ENCODE measurements at regions not wholly inside any gene's neighbourhood (a gene's known extent, or its start where the extent isn't known, plus 50 kb on each side); places are given as distances from the start of the nearest gene placed in this dataset.

- TF ChIP-seq ZNF274 (IDR thresholded peaks at IDR 0.05; ENCODE audit: low read depth, low read length) (no peak), YY1 (IDR thresholded peaks at IDR 0.05; ENCODE audit: insufficient read depth, insufficient read length) (no peak)
Observed at GRCh38 chr3:132202586-132202985, 114.6 kb upstream of the ACP3 start.

Data from NT2/D1 (cell line).